Endothelial cell of umbilical vein (primary cell): ENCODE measurements at regions not wholly inside any gene's neighbourhood (a gene's known extent, or its start where the extent isn't known, plus 50 kb on each side); places are given as distances from the start of the nearest gene placed in this dataset.

Source experiments
- BruUV-seq: library from RNA; stranded (reverse); fragments of 400-500 nt; replicated peaks from 2 replicates; lab custom pipeline; 2021; lab: Mats Ljungman, UMichigan
- CTCF ChIA-PET: fragments of 300-600, 350-600 bp; sonication (Branson Sonifier 250); formaldehyde crosslinking; loops from one replicate; lab custom pipeline; 2021; ENCODE audit warnings: antibody characterized with exemption, inconsistent platforms; lab: Charles Lee
- POLR2A ChIA-PET: fragments of 300-600, 350-600 bp; sonication (Branson Sonifier 250); formaldehyde crosslinking; loops from one replicate; lab custom pipeline; 2021; ENCODE audit warnings: antibody characterized with exemption, inconsistent platforms; lab: Charles Lee
- DNase-seq: peaks from one replicate; pipeline ENCODE4 v3.0.0-alpha.2; 2011; ENCODE audit warnings: low read depth, low spot score
- FAIRE-seq: peaks from 2 replicates; lab custom pipeline; 2011; peaks lifted over from hg19 to GRCh38; lab: Jason Lieb, UNC
- H2AFZ ChIP-seq: 2 replicates; pipeline ENCODE4 v1.6.0; 2012; ENCODE audit warnings: low read depth, low read length, control low read depth, inconsistent platforms
- H3K27ac ChIP-seq: 2 replicates; pipeline ENCODE4 v1.5.1; 2011; ENCODE audit warnings: low read depth, mild to moderate bottlenecking, control low read depth, low read length, moderate library complexity; ENCODE audit not compliant: insufficient read depth
- H3K27me3 ChIP-seq, 2 experiments: 2 replicates each; pipeline versions ENCODE4 v1.6.0 to v1.6.1; 2011; ENCODE audit warnings: low read length in 2 of 2, mixed read lengths in 1 of 2; ENCODE audit not compliant: control insufficient read depth in 2 of 2, insufficient read depth in 2 of 2
- H3K36me3 ChIP-seq, 2 experiments: 2 replicates in 1 of 2; 3 replicates in 1 of 2; pipeline ENCODE4 v1.5.1; 2011; ENCODE audit warnings: low read length in 2 of 2, mild to moderate bottlenecking in 1 of 2, moderate library complexity in 1 of 2; ENCODE audit not compliant: control insufficient read depth in 2 of 2, insufficient read depth in 2 of 2; ENCODE audit errors: extremely low read depth in 1 of 2
- H3K4me1 ChIP-seq: 3 replicates; pipeline ENCODE4 v1.5.1; 2011; ENCODE audit warnings: mild to moderate bottlenecking, low read length; ENCODE audit not compliant: control insufficient read depth, insufficient read depth; ENCODE audit errors: extremely low read depth
- H3K4me2 ChIP-seq: 2 replicates; pipeline ENCODE4 v1.6.1; 2011; ENCODE audit warnings: low read length, control low read depth, mixed read lengths; ENCODE audit not compliant: insufficient read depth
- H3K4me3 ChIP-seq, 3 experiments: fragments of 200-600 bp in 1 of 3; sonication (generic), shearing (Covaris generic) in 1 of 3; replicated peaks in 1 of 3; 2 replicates each; pipeline ENCODE4 v1.5.1; 2011 to 2016; ENCODE audit warnings: control low read depth in 3 of 3, low read length in 3 of 3, mild to moderate bottlenecking in 2 of 3, inconsistent platforms in 1 of 3, low read depth in 1 of 3, moderate library complexity in 1 of 3; ENCODE audit not compliant: insufficient read depth in 1 of 3
- H3K79me2 ChIP-seq: 2 replicates; pipeline ENCODE4 v1.6.0; 2012; ENCODE audit warnings: low read length, inconsistent platforms; ENCODE audit not compliant: control insufficient read depth, insufficient read depth
- H3K9ac ChIP-seq: replicated peaks from 2 replicates; pipeline ENCODE3; 2011; ENCODE audit warnings: low read length, control low read depth; ENCODE audit not compliant: insufficient read depth; ENCODE audit errors: extremely low read depth
- H3K9me1 ChIP-seq: replicated peaks from 3 replicates; pipeline ENCODE4 v1.6.0; 2011; ENCODE audit warnings: mild to moderate bottlenecking, low read length; ENCODE audit not compliant: control insufficient read depth, insufficient read depth; ENCODE audit errors: extremely low read depth
- H3K9me3 ChIP-seq: replicated peaks from 2 replicates; pipeline ENCODE4 v1.5.1; 2012; ENCODE audit warnings: low read length, inconsistent platforms; ENCODE audit not compliant: control insufficient read depth, insufficient read depth
- H4K20me1 ChIP-seq: replicated peaks from 2 replicates; pipeline ENCODE3; 2011; ENCODE audit warnings: mild to moderate bottlenecking, low read length; ENCODE audit not compliant: control insufficient read depth, insufficient read depth; ENCODE audit errors: extremely low read depth
- CTCF ChIP-seq, 2 donors: IDR thresholded peaks; 1 replicate in 1 of 2; 2 replicates in 1 of 2; pipeline ENCODE4 v1.5.1; 2011; ENCODE audit warnings: low read length in 2 of 2, mild to moderate bottlenecking in 2 of 2, moderate library complexity in 2 of 2, control low read depth in 1 of 2, inconsistent platforms in 1 of 2, low read depth in 1 of 2; ENCODE audit not compliant: insufficient read depth in 1 of 2; ENCODE audit errors: extremely low read depth in 1 of 2
- GATA2 ChIP-seq: IDR thresholded peaks from 2 replicates; pipeline ENCODE4 v1.7.0; 2011; ENCODE audit warnings: low read depth, mild to moderate bottlenecking, moderate library complexity, mixed read lengths, low read length; ENCODE audit not compliant: insufficient read length, insufficient read depth
- JUN ChIP-seq: IDR thresholded peaks from 2 replicates; pipeline ENCODE4 v1.6.1; 2011; ENCODE audit warnings: borderline replicate concordance, low read depth; ENCODE audit not compliant: insufficient read length, insufficient read depth
- MAX ChIP-seq: IDR thresholded peaks from 2 replicates; pipeline ENCODE4 v1.6.1; 2011; ENCODE audit not compliant: insufficient read depth, insufficient read length
- MYC ChIP-seq: IDR thresholded peaks from one replicate; pipeline ENCODE4 v1.6.1; 2011; ENCODE audit warnings: mild to moderate bottlenecking, low read depth, low read length
- POLR2AphosphoS5 ChIP-seq: IDR thresholded peaks from 2 replicates; pipeline ENCODE4 v1.6.1; 2012; ENCODE audit warnings: low read depth, mild to moderate bottlenecking, control low read depth, low read length, moderate library complexity; ENCODE audit not compliant: insufficient read depth
- dilution Hi-C: fragments of 300-500 bp; cut with MboI; formaldehyde crosslinking; loops from one replicate; pipeline ENCODE4 v1.15.0; 2019; ENCODE audit warnings: low sequenced_read_pairs; ENCODE audit not compliant: extremely low pct_ligation_motif_present
- intact Hi-C: fragments of 100-400 bp; cut with micrococcal nuclease; formaldehyde crosslinking; loops from one replicate; pipeline ENCODE4 v1.10.0; 2022

DNA sequence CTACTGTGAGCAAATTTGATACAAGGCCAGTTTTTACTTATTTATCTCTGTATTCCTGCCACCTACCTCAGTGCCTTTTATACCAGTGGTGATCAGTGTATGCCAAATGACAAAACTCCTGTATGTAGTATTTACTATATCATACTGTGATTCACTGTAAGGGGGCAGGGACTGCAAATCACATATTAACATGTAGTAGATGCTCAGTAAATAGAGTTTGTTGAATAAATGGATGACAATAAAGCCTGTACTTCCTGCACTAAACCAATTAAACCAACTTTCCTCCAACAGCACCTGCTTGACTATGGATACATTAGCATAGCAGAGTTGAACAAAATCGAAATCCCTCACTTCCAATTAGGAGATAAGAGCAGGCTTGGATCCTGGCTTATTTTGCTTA lies 73.3 kb upstream of the C1orf87 start:
- H3K9me3 ChIP-seq, result no peaks in the 10 kb centered on the region
- DNase-seq, result no peak
- ChIA-PET CTCF (no interaction called here), POLR2A (no interaction called here)
- no peak overlapping the region for H3K27ac ChIP-seq
- dilution Hi-C loops (no loop called here), intact Hi-C loops (no loop called here)
- no peak for FAIRE-seq
- H4K20me1 ChIP-seq, result no peaks in the 10 kb centered on the region
- TF ChIP-seq POLR2AphosphoS5 (no peak), CTCF (IDR thresholded peaks at IDR 0.05; ENCODE audit: extremely low read depth in 1 of 2, insufficient read depth in 1 of 2, low read depth in 1 of 2, low read length in 2 of 2) (no peak), MAX (no peak), GATA2 (no peak), JUN (no peak)
- peaks cover 2% of the 10 kb centered on the region for H3K9me1 ChIP-seq
- H3K4me2 ChIP-seq, result no peak overlapping the region
- H3K9ac ChIP-seq, result no peak overlapping the region
- no peaks in the 10 kb centered on the region for H3K4me1 ChIP-seq
- H3K36me3 ChIP-seq, result no peaks in the 10 kb centered on the region
- H2AFZ ChIP-seq, result no peak overlapping the region
- H3K79me2 ChIP-seq, result no peaks in the 10 kb centered on the region
- BruUV-seq, result no TSS peak
- no peaks in the 10 kb centered on the region for H3K27me3 ChIP-seq
- H3K4me3 ChIP-seq, result no peak overlapping the region

DNA sequence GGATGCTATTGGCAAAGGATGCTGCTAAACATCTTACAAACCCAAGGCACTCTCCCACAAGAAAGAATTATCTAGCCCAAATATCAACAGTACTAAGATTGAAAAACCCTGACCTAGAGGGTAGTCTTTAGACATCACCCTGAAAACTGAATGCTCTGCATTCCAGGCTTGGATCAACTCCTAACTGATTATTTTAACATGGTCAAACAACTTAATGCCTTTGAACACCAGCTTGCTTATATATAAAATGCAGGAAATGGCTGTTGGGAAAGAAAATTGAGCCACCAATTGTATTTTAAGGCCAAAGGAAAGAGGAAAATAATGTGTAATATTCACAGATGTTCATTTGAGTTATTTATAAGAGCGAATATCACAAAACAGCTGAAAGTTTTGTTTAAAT lies 72.2 kb upstream of the C1orf87 start:
- ChIA-PET POLR2A (no interaction called here), CTCF (interaction anchor here (0.8 kb wide), 1 partner anchor 175 kb away, joined by 3 read pairs; no protein-coding TSS in a partner anchor)
- no peaks in the 10 kb centered on the region for H3K9me3 ChIP-seq
- dilution Hi-C loops (no loop called here), intact Hi-C loops (no loop called here)
- no peaks in the 10 kb centered on the region for H3K4me1 ChIP-seq
- H4K20me1 ChIP-seq, result no peaks in the 10 kb centered on the region
- BruUV-seq, result no TSS peak
- no peak overlapping the region for H3K4me3 ChIP-seq
- H3K79me2 ChIP-seq, result no peaks in the 10 kb centered on the region
- no peaks in the 10 kb centered on the region for H3K36me3 ChIP-seq
- no peaks in the 10 kb centered on the region for H3K27me3 ChIP-seq
- H3K27ac ChIP-seq, result no peak overlapping the region
- H2AFZ ChIP-seq, result no peak overlapping the region
- FAIRE-seq, result no peak
- TF ChIP-seq GATA2 (no peak), MAX (no peak), MYC (no peak)
- peaks cover 2% of the 10 kb centered on the region for H3K9me1 ChIP-seq
- no peak overlapping the region for H3K4me2 ChIP-seq
- no peak overlapping the region for H3K9ac ChIP-seq
- no peak for DNase-seq
